Naive thymus-derived CD4-positive, alpha-beta T cell (primary cell): ENCODE measurements at regions not wholly inside any gene's neighbourhood (a gene's known extent, or its start where the extent isn't known, plus 50 kb on each side); places are given as distances from the start of the nearest gene placed in this dataset.
"Not testable (repeated sequence)": the region's sequence is repeated elsewhere in the genome, so short reads cannot be mapped to it uniquely, and the experiment has no call there.

Source experiments
- ATAC-seq: fragments of 150-1000 bp; cut with Tn5 transposase; 2 replicates; pipeline ENCODE4 v1.10.0; 2021; ENCODE audit warnings: mild to moderate bottlenecking, moderate library complexity
- CTCF ChIA-PET: fragments of 350-600 bp; sonication (Branson Sonifier 250); formaldehyde crosslinking; loops from one replicate; lab custom pipeline; 2021; ENCODE audit warnings: antibody characterized with exemption; lab: Charles Lee
- POLR2A ChIA-PET: fragments of 350-600 bp; sonication (Branson Sonifier 250); formaldehyde crosslinking; loops from one replicate; lab custom pipeline; 2021; ENCODE audit warnings: antibody characterized with exemption, inconsistent platforms; lab: Charles Lee
- DNase-seq, 9 donors: peaks; one replicate each; pipeline versions ENCODE4 v3.0.0 to v3.0.0-alpha.2; 2020 to 2022; ENCODE audit warnings: mixed read lengths in 1 of 9
- H3K27ac ChIP-seq: one replicate; pipeline ENCODE4 v1.7.0; 2013; ENCODE audit warnings: mild to moderate bottlenecking, low read depth, low read length, moderate library complexity
- H3K27me3 ChIP-seq, 2 donors: one replicate each; pipeline ENCODE4 v1.7.0; 2013; ENCODE audit warnings: low read length in 2 of 2, mild to moderate bottlenecking in 2 of 2, moderate library complexity in 2 of 2; ENCODE audit not compliant: control insufficient read depth in 2 of 2, insufficient read depth in 2 of 2
- H3K36me3 ChIP-seq, 3 experiments: 1 replicate in 2 of 3; 2 replicates in 1 of 3; pipeline ENCODE4 v1.7.0; 2013; ENCODE audit warnings: low read length in 3 of 3, mild to moderate bottlenecking in 3 of 3, moderate library complexity in 1 of 3; ENCODE audit not compliant: insufficient read depth in 3 of 3, control insufficient read depth in 2 of 3
- H3K4me1 ChIP-seq, 2 donors: one replicate each; pipeline ENCODE4 v1.7.0; 2013; ENCODE audit warnings: low read length in 2 of 2, mild to moderate bottlenecking in 2 of 2, moderate library complexity in 1 of 2; ENCODE audit not compliant: control insufficient read depth in 2 of 2, insufficient read depth in 2 of 2
- H3K4me3 ChIP-seq: 2 replicates; pipeline ENCODE4 v1.7.0; 2013; ENCODE audit warnings: mild to moderate bottlenecking, low read length
- H3K9me3 ChIP-seq, 3 experiments: 1 replicate in 2 of 3; 2 replicates in 1 of 3; pipeline ENCODE4 v1.7.0; 2013; ENCODE audit warnings: low read length in 3 of 3; ENCODE audit not compliant: control insufficient read depth in 2 of 3
- H3K27ac Mint-ChIP-seq, 9 donors: one replicate each; pipeline ENCODE4 v1.8.0; 2020 to 2022; ENCODE audit warnings: mixed read lengths in 9 of 9, mild to moderate bottlenecking in 8 of 9, moderate library complexity in 5 of 9, inconsistent platforms in 2 of 9
- H3K27me3 Mint-ChIP-seq, 5 donors: one replicate each; pipeline ENCODE4 v1.8.0; 2021 to 2022; ENCODE audit warnings: mixed read lengths in 5 of 5, mild to moderate bottlenecking in 1 of 5
- H3K36me3 Mint-ChIP-seq, 5 donors: one replicate each; pipeline ENCODE4 v1.8.0; 2020 to 2022; ENCODE audit warnings: mixed read lengths in 5 of 5, mild to moderate bottlenecking in 3 of 5, inconsistent platforms in 1 of 5
- H3K4me1 Mint-ChIP-seq, 7 donors: one replicate each; pipeline ENCODE4 v1.8.0; 2020 to 2022; ENCODE audit warnings: mixed read lengths in 7 of 7, mild to moderate bottlenecking in 3 of 7, inconsistent platforms in 1 of 7
- H3K4me3 Mint-ChIP-seq, 10 donors: one replicate each; pipeline ENCODE4 v1.8.0; 2020 to 2022; ENCODE audit warnings: mild to moderate bottlenecking in 10 of 10, mixed read lengths in 10 of 10, moderate library complexity in 6 of 10, inconsistent platforms in 2 of 10
- H3K9me3 Mint-ChIP-seq, 11 donors: one replicate each; pipeline ENCODE4 v1.8.0; 2020 to 2022; ENCODE audit warnings: mixed read lengths in 11 of 11, mild to moderate bottlenecking in 4 of 11, inconsistent platforms in 1 of 11, moderate library complexity in 1 of 11
- intact Hi-C, 2 donors: fragments of 100-400 bp; cut with micrococcal nuclease; formaldehyde crosslinking; loops; one replicate each; pipeline ENCODE4 v1.15.1; 2023

GRCh38 chr7:94183289-94183749 is 179.2 kb upstream of the BET1 start:
- H3K9me3 ChIP-seq: no peaks in the 10 kb centered on the region
- Mint-ChIP-seq H3K27me3 (peaks cover 0 to 1% (median 0%) of the 10 kb centered on the region in 5 donors), H3K36me3 (no peaks in the 10 kb centered on the region), H3K27ac (no peak overlapping the region), H3K4me3 (no peak overlapping the region), H3K9me3 (peaks cover 0 to 8% (median 0%) of the 10 kb centered on the region in 11 donors), H3K4me1 (no peaks in the 10 kb centered on the region)
- no peak overlapping the region for H3K27ac ChIP-seq
- H3K36me3 ChIP-seq: no peaks in the 10 kb centered on the region
- POLR2A ChIA-PET: no interaction called here
- H3K4me3 ChIP-seq: no peak overlapping the region
- CTCF ChIA-PET: no interaction called here
- H3K27me3 ChIP-seq: no peaks in the 10 kb centered on the region
- DNase-seq (no peak), ATAC-seq (no peak)
- no peaks in the 10 kb centered on the region for H3K4me1 ChIP-seq
- intact Hi-C loops: no loop called here

- peaks cover 0 to 7% (median 0%) of the 10 kb centered on the region in 5 donors for H3K27me3 Mint-ChIP-seq
Observed at GRCh38 chr7:94183891-94184290, 179.7 kb upstream of the BET1 start.

GRCh38 chr7:94188350-94188749 is 184.2 kb upstream of the BET1 start:
- H3K9me3 ChIP-seq: no peaks in the 10 kb centered on the region
- Mint-ChIP-seq H3K27ac (no peak overlapping the region), H3K4me3 (no peak overlapping the region), H3K36me3 (no peaks in the 10 kb centered on the region), H3K27me3 (peaks cover 0 to 11% (median 0%) of the 10 kb centered on the region in 5 donors), H3K9me3 (peaks cover 0 to 8% (median 0%) of the 10 kb centered on the region in 11 donors), H3K4me1 (no peaks in the 10 kb centered on the region)
- no peaks in the 10 kb centered on the region for H3K36me3 ChIP-seq
- ATAC-seq: no peak
- CTCF ChIA-PET: no interaction called here
- no peak overlapping the region for H3K4me3 ChIP-seq
- POLR2A ChIA-PET: no interaction called here
- intact Hi-C loops: no loop called here
- no peaks in the 10 kb centered on the region for H3K4me1 ChIP-seq
- no peaks in the 10 kb centered on the region for H3K27me3 ChIP-seq
- H3K27ac ChIP-seq: no peak overlapping the region
- no peak for DNase-seq

More at GRCh38 chr7:94183891-94184290, 179.7 kb upstream of the BET1 start:
- ATAC-seq: no peak
- ChIA-PET POLR2A (no interaction called here), CTCF (no interaction called here)
- H3K36me3 Mint-ChIP-seq: no peaks in the 10 kb centered on the region
- Histone ChIP-seq H3K4me1 (no peaks in the 10 kb centered on the region), H3K36me3 (no peaks in the 10 kb centered on the region), H3K27ac (no peak overlapping the region), H3K27me3 (no peaks in the 10 kb centered on the region), H3K9me3 (no peaks in the 10 kb centered on the region), H3K4me3 (no peak overlapping the region)
- H3K9me3 Mint-ChIP-seq: peaks cover 0 to 8% (median 0%) of the 10 kb centered on the region in 11 donors
- no peak overlapping the region for H3K27ac Mint-ChIP-seq
- no peaks in the 10 kb centered on the region for H3K4me1 Mint-ChIP-seq
- DNase-seq: no peak
- no peak overlapping the region for H3K4me3 Mint-ChIP-seq
- intact Hi-C loops: no loop called here

GRCh38 chr7:94190599-94191061 is 186.5 kb upstream of the BET1 start:
- Histone ChIP-seq H3K4me3 (no peak overlapping the region), H3K4me1 (no peaks in the 10 kb centered on the region), H3K36me3 (no peaks in the 10 kb centered on the region), H3K27me3 (no peaks in the 10 kb centered on the region), H3K27ac (no peak overlapping the region), H3K9me3 (no peaks in the 10 kb centered on the region)
- peaks cover 0 to 8% (median 0%) of the 10 kb centered on the region in 11 donors for H3K9me3 Mint-ChIP-seq
- CTCF ChIA-PET: no interaction called here
- H3K27ac Mint-ChIP-seq: no peak overlapping the region
- POLR2A ChIA-PET: no interaction called here
- ATAC-seq (no peak), DNase-seq (no peak)
- H3K4me3 Mint-ChIP-seq: no peak overlapping the region
- no peaks in the 10 kb centered on the region for H3K36me3 Mint-ChIP-seq
- H3K4me1 Mint-ChIP-seq: no peaks in the 10 kb centered on the region
- intact Hi-C loops: no loop called here
- peaks cover 0 to 11% (median 0%) of the 10 kb centered on the region in 5 donors for H3K27me3 Mint-ChIP-seq

DNA sequence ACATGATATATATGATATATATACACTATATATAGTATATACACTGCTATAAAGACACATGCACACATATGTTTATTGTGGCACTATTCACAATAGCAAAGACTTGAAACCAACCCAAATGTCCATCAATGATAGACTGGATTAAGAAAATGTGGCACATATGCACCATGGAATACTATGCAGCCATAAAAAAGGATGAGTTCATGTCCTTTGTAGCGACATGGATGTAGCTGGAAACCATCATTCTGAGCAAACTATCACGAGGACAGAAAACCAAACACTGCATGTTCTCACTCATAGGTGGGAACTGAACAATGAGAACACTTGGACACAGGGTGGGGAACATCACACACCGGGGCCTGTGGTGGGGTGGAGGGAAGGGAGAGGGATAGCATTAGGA is 190.3 kb upstream of the BET1 start:
- H3K27ac Mint-ChIP-seq, H3K4me3 ChIP-seq, H3K36me3 ChIP-seq, H3K27me3 Mint-ChIP-seq, H3K27me3 ChIP-seq, ATAC-seq, POLR2A ChIA-PET, H3K4me3 Mint-ChIP-seq, H3K36me3 Mint-ChIP-seq, H3K4me1 ChIP-seq, H3K4me1 Mint-ChIP-seq, DNase-seq, H3K27ac ChIP-seq, intact Hi-C loops, CTCF ChIA-PET, H3K9me3 Mint-ChIP-seq, H3K9me3 ChIP-seq: not testable (repeated sequence)

- Mint-ChIP-seq H3K4me3 (no peak overlapping the region), H3K9me3 (peaks cover 0 to 3% (median 0%) of the 10 kb centered on the region in 11 donors), H3K27me3 (peaks cover 0 to 4% (median 0%) of the 10 kb centered on the region in 5 donors), H3K4me1 (no peaks in the 10 kb centered on the region), H3K36me3 (no peaks in the 10 kb centered on the region), H3K27ac (no peak overlapping the region)
- no peaks in the 10 kb centered on the region for H3K9me3 ChIP-seq
- no peaks in the 10 kb centered on the region for H3K27me3 ChIP-seq
- no peak overlapping the region for H3K4me3 ChIP-seq
- CTCF ChIA-PET: no interaction called here
- intact Hi-C loops: no loop called here
- DNase-seq: no peak
- H3K4me1 ChIP-seq: no peaks in the 10 kb centered on the region
- no peaks in the 10 kb centered on the region for H3K36me3 ChIP-seq
- ATAC-seq: no peak
- POLR2A ChIA-PET: no interaction called here
- H3K27ac ChIP-seq: no peak overlapping the region
Observed at GRCh38 chr7:94195201-94195600, 191.0 kb upstream of the BET1 start.

DNA sequence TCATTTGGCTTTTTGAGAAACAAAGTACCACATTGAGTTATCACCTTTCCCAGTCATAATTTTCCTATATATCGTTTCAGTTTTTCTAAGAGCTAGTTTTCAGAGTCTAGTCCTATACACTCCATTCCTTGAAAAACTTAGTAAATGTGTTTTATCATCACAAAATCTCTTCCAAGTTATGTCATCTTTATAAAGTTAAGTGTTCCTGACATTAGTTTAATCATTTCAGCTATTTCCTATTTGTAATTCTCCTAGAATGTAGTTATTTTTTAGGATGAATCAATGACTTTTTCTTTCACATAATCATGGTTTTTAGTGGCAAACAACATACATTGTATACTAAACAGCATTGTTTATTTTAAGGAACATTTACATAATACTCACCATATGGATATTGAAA is 191.7 kb upstream of the BET1 start:
- no peaks in the 10 kb centered on the region for H3K36me3 ChIP-seq
- CTCF ChIA-PET: no interaction called here
- no peak overlapping the region for H3K27ac ChIP-seq
- no peaks in the 10 kb centered on the region for H3K36me3 Mint-ChIP-seq
- POLR2A ChIA-PET: no interaction called here
- peaks cover 0 to 4% (median 0%) of the 10 kb centered on the region in 5 donors for H3K27me3 Mint-ChIP-seq
- no peaks in the 10 kb centered on the region for H3K4me1 Mint-ChIP-seq
- no peaks in the 10 kb centered on the region for H3K9me3 ChIP-seq
- ATAC-seq: no peak
- no peaks in the 10 kb centered on the region for H3K27me3 ChIP-seq
- H3K4me1 ChIP-seq: no peaks in the 10 kb centered on the region
- H3K4me3 Mint-ChIP-seq: no peak overlapping the region
- intact Hi-C loops: no loop called here
- DNase-seq: no peak
- H3K9me3 Mint-ChIP-seq: peaks cover 0 to 3% (median 0%) of the 10 kb centered on the region in 11 donors
- no peak overlapping the region for H3K4me3 ChIP-seq
- H3K27ac Mint-ChIP-seq: no peak overlapping the region
